GM19025 (cell line): ENCODE measurements at regions not wholly inside any gene's neighbourhood (a gene's known extent, or its start where the extent isn't known, plus 50 kb on each side); places are given as distances from the start of the nearest gene placed in this dataset.

ENCODE experiments used
- ATAC-seq: cut with Tn5 transposase; IDR thresholded peaks from one replicate; pipeline ENCODE4 v1.9.1; 2021; ENCODE audit warnings: mild to moderate bottlenecking, low read depth, moderate library complexity; ENCODE audit not compliant: unreplicated experiment

GRCh38 chr5:159772698-159773061 lies 143.6 kb upstream of the ADRA1B start:
- no peak for ATAC-seq

GRCh38 chr5:159773062-159773924 lies 143.0 kb upstream of the ADRA1B start:
- peak; percentile 81 for ATAC-seq

- ATAC-seq = no peak
These were observed 141.7 kb upstream of the ADRA1B start for GRCh38 chr5:159774476-159775031.

- ATAC-seq = no peak
These were observed 140.4 kb upstream of the ADRA1B start for GRCh38 chr5:159775890-159776289.

GRCh38 chr5:159777049-159777660 lies 139.1 kb upstream of the ADRA1B start:
- ATAC-seq = no peak

GRCh38 chr5:159779481-159779880 lies 136.8 kb upstream of the ADRA1B start:
- no peak for ATAC-seq

GRCh38 chr5:159780246-159780645 lies 136.0 kb upstream of the ADRA1B start:
- no peak for ATAC-seq

GRCh38 chr5:159781626-159782157 lies 134.6 kb upstream of the ADRA1B start:
- no peak for ATAC-seq

GRCh38 chr5:159782197-159782994 lies 133.9 kb upstream of the ADRA1B start:
- ATAC-seq = peak; percentile 57

- ATAC-seq = no peak
These were observed 133.3 kb upstream of the ADRA1B start for GRCh38 chr5:159782995-159783300.

GRCh38 chr5:159783726-159784247 lies 132.5 kb upstream of the ADRA1B start:
- ATAC-seq = no peak

GRCh38 chr5:159784993-159785392 lies 131.3 kb upstream of the ADRA1B start:
- no peak for ATAC-seq

GRCh38 chr5:159785656-159786055 lies 130.6 kb upstream of the ADRA1B start:
- no peak for ATAC-seq

GRCh38 chr5:159786201-159786600 lies 130.1 kb upstream of the ADRA1B start:
- ATAC-seq = no peak

- ATAC-seq = no peak
These were observed 129.2 kb upstream of the ADRA1B start for GRCh38 chr5:159786901-159787691.

GRCh38 chr5:159787837-159788236 lies 128.4 kb upstream of the ADRA1B start:
- no peak for ATAC-seq

- ATAC-seq = no peak
These were observed 127.4 kb upstream of the ADRA1B start for GRCh38 chr5:159788835-159789331.

GRCh38 chr5:159792180-159792579 lies 124.1 kb upstream of the ADRA1B start:
- no peak for ATAC-seq

- no peak for ATAC-seq
These were observed 118.9 kb upstream of the ADRA1B start for GRCh38 chr5:159797261-159797970.
